HG03108 (cell line): ENCODE measurements at regions not wholly inside any gene's neighbourhood (a gene's known extent, or its start where the extent isn't known, plus 50 kb on each side); places are given as distances from the start of the nearest gene placed in this dataset.

ENCODE experiments used
- ATAC-seq: cut with Tn5 transposase; IDR thresholded peaks from one replicate; pipeline ENCODE4 v1.9.1; 2021; ENCODE audit warnings: moderate library complexity; ENCODE audit not compliant: unreplicated experiment

GRCh38 chr5:97658116-97658900, 475.3 kb upstream of the RIOK2 start:
- ATAC-seq: no peak

GRCh38 chr5:97666783-97667182, 483.7 kb upstream of the RIOK2 start:
- no peak for ATAC-seq

- ATAC-seq: no peak
These were observed 487.4 kb upstream of the RIOK2 start for GRCh38 chr5:97670447-97670846.

- no peak for ATAC-seq
These were observed 493.6 kb upstream of the RIOK2 start for GRCh38 chr5:97676608-97677007.

GRCh38 chr5:97694091-97694490, 511.0 kb upstream of the RIOK2 start:
- ATAC-seq: no peak

GRCh38 chr5:97714424-97714823, 531.4 kb upstream of the RIOK2 start:
- ATAC-seq: no peak

GRCh38 chr5:97726106-97726505, 543.1 kb upstream of the RIOK2 start:
- no peak for ATAC-seq

- no peak for ATAC-seq
These were observed 545.9 kb upstream of the RIOK2 start for GRCh38 chr5:97728920-97729319.

- ATAC-seq: no peak
These were observed 546.9 kb upstream of the RIOK2 start for GRCh38 chr5:97729938-97730337.

- ATAC-seq: no peak
These were observed 552.2 kb upstream of the RIOK2 start for GRCh38 chr5:97735209-97735608.

GRCh38 chr5:97737608-97738007, 554.6 kb upstream of the RIOK2 start:
- no peak for ATAC-seq

- ATAC-seq: no peak
These were observed 562.8 kb upstream of the RIOK2 start for GRCh38 chr5:97745817-97746216.

- no peak for ATAC-seq
These were observed 567.5 kb upstream of the RIOK2 start for GRCh38 chr5:97750576-97750975.

- no peak for ATAC-seq
These were observed 568.5 kb upstream of the RIOK2 start for GRCh38 chr5:97751540-97751939.

- ATAC-seq: no peak
These were observed 569.8 kb upstream of the RIOK2 start for GRCh38 chr5:97752871-97753270.

GRCh38 chr5:97762483-97762882, 579.4 kb upstream of the RIOK2 start:
- no peak for ATAC-seq

- ATAC-seq: no peak
These were observed 581.7 kb upstream of the RIOK2 start for GRCh38 chr5:97764700-97765099.

GRCh38 chr5:97778451-97778850, 595.4 kb upstream of the RIOK2 start:
- no peak for ATAC-seq

GRCh38 chr5:97788369-97788768, 605.3 kb upstream of the RIOK2 start:
- ATAC-seq: no peak

GRCh38 chr5:97797994-97798451, 615.0 kb upstream of the RIOK2 start:
- no peak for ATAC-seq

GRCh38 chr5:97801461-97801860, 618.4 kb upstream of the RIOK2 start:
- ATAC-seq: no peak

GRCh38 chr5:97820138-97820537, 637.1 kb upstream of the RIOK2 start:
- ATAC-seq: no peak
